RWPE1 (cell line): ENCODE measurements at regions not wholly inside any gene's neighbourhood (a gene's known extent, or its start where the extent isn't known, plus 50 kb on each side); places are given as distances from the start of the nearest gene placed in this dataset.

Experiments
- CTCF ChIA-PET: fragments of 350-600 bp; sonication (Branson Sonifier 250); formaldehyde crosslinking; extraction: SDS; loops from one replicate; lab custom pipeline; 2021; lab: Yijun Ruan, JAX
- POLR2A ChIA-PET: fragments of 400-600 bp; formaldehyde crosslinking; extraction: SDS; loops from one replicate; lab custom pipeline; 2020; ENCODE audit warnings: antibody characterized with exemption; ENCODE audit not compliant: low non-redundant PET; lab: Yijun Ruan, JAX
- DNase-seq: peaks from one replicate; pipeline ENCODE4 v3.0.0; 2012; ENCODE audit warnings: low spot score
- H3K27ac ChIP-seq: fragments of 450-650 bp; 2 replicates; pipeline ENCODE4 v1.5.1; 2017
- CTCF ChIP-seq: fragments of 450-650 bp; conservative IDR thresholded peaks from 2 replicates; pipeline ENCODE4 v1.5.1; 2017; ENCODE audit warnings: low read depth, mild to moderate bottlenecking

- no peak for DNase-seq
- ChIA-PET POLR2A (no interaction called here), CTCF (no interaction called here)
- H3K27ac ChIP-seq: no peak overlapping the region
- TF ChIP-seq CTCF: no peak
Observed at GRCh38 chr4:10963958-10964703, 279.6 kb upstream of the CLNK start.

DNA sequence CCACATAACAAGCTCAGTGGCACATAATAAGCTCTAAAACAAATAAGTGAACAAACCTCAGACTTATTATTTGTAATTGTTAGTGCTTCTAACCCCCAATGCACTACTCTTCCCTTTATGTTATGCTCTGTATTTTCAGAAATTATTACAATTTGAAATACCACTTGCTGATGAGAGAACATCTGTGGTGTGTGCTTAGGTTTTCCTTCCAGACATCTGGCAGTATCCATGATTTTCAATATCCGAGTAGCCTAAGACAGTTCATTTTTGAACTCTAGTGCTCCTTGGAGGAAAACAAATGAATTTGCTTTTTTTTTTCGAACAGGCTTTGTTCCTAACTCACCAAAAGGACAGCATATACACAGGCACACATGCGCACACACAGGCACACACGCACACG is 278.7 kb upstream of the CLNK start:
- POLR2A ChIA-PET: no interaction called here

DNA sequence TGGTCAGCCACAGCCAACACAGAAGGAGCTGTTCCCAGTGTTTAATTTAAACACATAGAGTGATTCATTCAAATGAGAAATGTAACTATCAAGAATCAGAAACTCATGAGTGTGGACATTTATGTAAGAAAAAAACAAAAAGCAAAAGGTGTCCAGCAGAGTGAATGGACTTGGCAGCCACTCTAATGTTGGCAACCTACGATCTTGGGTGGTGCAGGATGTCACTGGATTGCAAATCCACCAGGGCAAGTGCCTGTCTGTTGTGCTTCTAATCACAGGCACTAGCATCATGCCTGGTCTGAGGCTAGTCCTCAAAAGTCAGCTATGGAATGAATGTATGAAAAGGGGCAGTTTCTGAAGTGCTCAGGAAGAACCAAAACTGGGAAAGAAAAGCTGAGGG is 277.7 kb upstream of the CLNK start:
- DNase-seq: no peak
- CTCF ChIA-PET: no interaction called here
- no peak for TF ChIP-seq CTCF
- H3K27ac ChIP-seq: no peak overlapping the region
- POLR2A ChIA-PET: no interaction called here

More for the DNA sequence above, 278.7 kb upstream of the CLNK start:
- no peak for DNase-seq
- no peak for TF ChIP-seq CTCF
- CTCF ChIA-PET: interaction anchor here (0.7 kb wide), 1 partner anchor 63 kb away, joined by 5 read pairs; no protein-coding TSS in a partner anchor
- no peak overlapping the region for H3K27ac ChIP-seq

DNA sequence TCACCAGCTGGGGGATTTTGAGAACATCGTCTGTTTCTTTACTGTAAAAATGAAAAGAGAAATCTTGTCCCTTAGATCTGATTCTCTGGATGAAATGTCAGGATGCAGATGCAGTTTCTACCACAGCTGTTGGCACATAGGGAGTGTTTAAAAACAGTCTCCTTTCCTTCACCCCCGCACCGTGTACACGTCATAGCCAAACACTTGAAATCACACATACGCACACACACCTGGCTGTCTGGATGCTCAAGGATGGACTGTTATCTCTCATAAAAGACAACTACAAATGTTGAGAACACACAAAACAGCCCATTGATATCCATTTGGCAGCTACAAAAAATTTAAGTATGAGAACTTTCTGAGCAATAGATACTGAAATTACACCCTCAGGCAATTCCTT is 275.8 kb upstream of the CLNK start:
- ChIA-PET CTCF (no interaction called here), POLR2A (no interaction called here)
- no peak for DNase-seq
- H3K27ac ChIP-seq: no peak overlapping the region
- no peak for TF ChIP-seq CTCF

- ChIA-PET CTCF (no interaction called here), POLR2A (no interaction called here)
- TF ChIP-seq CTCF: no peak
- H3K27ac ChIP-seq: no peak overlapping the region
- no peak for DNase-seq
Observed at GRCh38 chr4:10959586-10959985, 275.0 kb upstream of the CLNK start.

GRCh38 chr4:10958226-10958856 is 273.8 kb upstream of the CLNK start:
- no peak for DNase-seq
- POLR2A ChIA-PET: no interaction called here
- H3K27ac ChIP-seq: no peak overlapping the region
- no peak for TF ChIP-seq CTCF
- CTCF ChIA-PET: no interaction called here
